ENCODE measurements at regions not wholly inside any gene's neighbourhood (a gene's known extent, or its start where the extent isn't known, plus 50 kb on each side); places are given as distances from the start of the nearest gene placed in this dataset.

DNA sequence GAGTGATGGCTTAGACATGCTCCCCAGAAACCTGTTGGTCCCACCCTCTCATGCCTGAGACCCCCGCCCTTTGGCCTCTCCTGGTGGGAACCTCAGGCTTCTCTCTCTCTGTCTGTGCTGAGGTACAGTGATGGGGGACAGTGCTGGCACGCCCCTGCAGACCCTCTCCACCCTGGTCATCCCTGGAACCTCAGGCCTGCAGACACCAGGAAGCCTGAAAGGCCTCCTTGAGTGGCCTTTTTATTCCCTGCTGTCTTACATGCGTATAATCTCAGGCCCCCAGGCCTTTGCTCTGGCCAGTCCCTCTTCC is 78.5 kb upstream of the MAFB start:
- TF ChIP-seq, protein P1, sequence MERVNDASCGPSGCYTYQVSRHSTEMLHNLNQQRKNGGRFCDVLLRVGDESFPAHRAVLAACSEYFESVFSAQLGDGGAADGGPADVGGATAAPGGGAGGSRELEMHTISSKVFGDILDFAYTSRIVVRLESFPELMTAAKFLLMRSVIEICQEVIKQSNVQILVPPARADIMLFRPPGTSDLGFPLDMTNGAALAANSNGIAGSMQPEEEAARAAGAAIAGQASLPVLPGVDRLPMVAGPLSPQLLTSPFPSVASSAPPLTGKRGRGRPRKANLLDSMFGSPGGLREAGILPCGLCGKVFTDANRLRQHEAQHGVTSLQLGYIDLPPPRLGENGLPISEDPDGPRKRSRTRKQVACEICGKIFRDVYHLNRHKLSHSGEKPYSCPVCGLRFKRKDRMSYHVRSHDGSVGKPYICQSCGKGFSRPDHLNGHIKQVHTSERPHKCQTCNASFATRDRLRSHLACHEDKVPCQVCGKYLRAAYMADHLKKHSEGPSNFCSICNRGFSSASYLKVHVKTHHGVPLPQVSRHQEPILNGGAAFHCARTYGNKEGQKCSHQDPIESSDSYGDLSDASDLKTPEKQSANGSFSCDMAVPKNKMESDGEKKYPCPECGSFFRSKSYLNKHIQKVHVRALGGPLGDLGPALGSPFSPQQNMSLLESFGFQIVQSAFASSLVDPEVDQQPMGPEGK (CRISPR knock-in tag; IDR thresholded peaks at IDR 0.05; ENCODE audit: borderline replicate concordance): no peak
- TF ChIP-seq ZNF565 (CRISPR knock-in tag; conservative IDR thresholded peaks at IDR 0.05; ENCODE audit: low read depth) (no peak), ZNF70 (CRISPR knock-in tag; IDR thresholded peaks at IDR 0.05) (no peak), TOX (CRISPR knock-in tag; IDR thresholded peaks at IDR 0.05; ENCODE audit: borderline replicate concordance) (no peak), GLIS3 (CRISPR knock-in tag; IDR thresholded peaks at IDR 0.05) (no peak), ZNF8 (CRISPR knock-in tag; IDR thresholded peaks at IDR 0.05) (no peak), CSDC2 (CRISPR knock-in tag; IDR thresholded peaks at IDR 0.05) (no peak), ZFP30 (CRISPR knock-in tag; IDR thresholded peaks at IDR 0.05) (no peak), ISL1 (CRISPR knock-in tag; IDR thresholded peaks at IDR 0.05) (no peak), TCF4 (CRISPR knock-in tag; IDR thresholded peaks at IDR 0.05; ENCODE audit: borderline replicate concordance) (no peak), OSR1 (CRISPR knock-in tag; IDR thresholded peaks at IDR 0.05) (no peak)
- TF ChIP-seq, protein P2, sequence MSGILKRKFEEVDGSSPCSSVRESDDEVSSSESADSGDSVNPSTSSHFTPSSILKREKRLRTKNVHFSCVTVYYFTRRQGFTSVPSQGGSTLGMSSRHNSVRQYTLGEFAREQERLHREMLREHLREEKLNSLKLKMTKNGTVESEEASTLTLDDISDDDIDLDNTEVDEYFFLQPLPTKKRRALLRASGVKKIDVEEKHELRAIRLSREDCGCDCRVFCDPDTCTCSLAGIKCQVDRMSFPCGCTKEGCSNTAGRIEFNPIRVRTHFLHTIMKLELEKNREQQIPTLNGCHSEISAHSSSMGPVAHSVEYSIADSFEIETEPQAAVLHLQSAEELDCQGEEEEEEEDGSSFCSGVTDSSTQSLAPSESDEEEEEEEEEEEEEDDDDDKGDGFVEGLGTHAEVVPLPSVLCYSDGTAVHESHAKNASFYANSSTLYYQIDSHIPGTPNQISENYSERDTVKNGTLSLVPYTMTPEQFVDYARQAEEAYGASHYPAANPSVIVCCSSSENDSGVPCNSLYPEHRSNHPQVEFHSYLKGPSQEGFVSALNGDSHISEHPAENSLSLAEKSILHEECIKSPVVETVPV (CRISPR knock-in tag; IDR thresholded peaks at IDR 0.05): no peak
- no peak for ATAC-seq

DNA sequence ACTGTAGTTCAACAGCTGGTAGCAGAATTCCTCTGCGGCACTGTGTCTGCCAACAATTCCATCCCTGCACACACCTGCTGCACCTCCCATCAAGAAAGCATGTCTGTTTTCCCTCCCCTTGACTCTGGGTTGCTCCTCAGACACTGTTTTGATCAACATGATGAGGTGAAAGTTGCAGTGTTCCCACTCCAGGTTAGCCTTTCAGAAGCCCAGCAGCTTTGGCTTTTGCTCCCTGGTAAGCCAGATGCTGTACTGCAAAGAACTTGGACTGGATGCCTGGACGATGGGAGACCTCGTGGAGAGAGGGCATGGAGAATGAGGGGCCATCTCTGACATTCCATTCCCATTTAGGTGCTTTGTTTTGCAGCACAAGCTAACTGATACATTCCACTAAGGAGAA is 79.1 kb upstream of the MAFB start:
- TF ChIP-seq, protein P3, sequence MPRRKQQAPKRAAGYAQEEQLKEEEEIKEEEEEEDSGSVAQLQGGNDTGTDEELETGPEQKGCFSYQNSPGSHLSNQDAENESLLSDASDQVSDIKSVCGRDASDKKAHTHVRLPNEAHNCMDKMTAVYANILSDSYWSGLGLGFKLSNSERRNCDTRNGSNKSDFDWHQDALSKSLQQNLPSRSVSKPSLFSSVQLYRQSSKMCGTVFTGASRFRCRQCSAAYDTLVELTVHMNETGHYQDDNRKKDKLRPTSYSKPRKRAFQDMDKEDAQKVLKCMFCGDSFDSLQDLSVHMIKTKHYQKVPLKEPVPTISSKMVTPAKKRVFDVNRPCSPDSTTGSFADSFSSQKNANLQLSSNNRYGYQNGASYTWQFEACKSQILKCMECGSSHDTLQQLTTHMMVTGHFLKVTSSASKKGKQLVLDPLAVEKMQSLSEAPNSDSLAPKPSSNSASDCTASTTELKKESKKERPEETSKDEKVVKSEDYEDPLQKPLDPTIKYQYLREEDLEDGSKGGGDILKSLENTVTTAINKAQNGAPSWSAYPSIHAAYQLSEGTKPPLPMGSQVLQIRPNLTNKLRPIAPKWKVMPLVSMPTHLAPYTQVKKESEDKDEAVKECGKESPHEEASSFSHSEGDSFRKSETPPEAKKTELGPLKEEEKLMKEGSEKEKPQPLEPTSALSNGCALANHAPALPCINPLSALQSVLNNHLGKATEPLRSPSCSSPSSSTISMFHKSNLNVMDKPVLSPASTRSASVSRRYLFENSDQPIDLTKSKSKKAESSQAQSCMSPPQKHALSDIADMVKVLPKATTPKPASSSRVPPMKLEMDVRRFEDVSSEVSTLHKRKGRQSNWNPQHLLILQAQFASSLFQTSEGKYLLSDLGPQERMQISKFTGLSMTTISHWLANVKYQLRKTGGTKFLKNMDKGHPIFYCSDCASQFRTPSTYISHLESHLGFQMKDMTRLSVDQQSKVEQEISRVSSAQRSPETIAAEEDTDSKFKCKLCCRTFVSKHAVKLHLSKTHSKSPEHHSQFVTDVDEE (CRISPR knock-in tag; IDR thresholded peaks at IDR 0.05): no peak
- no peak for TF ChIP-seq OSR1 (CRISPR knock-in tag; IDR thresholded peaks at IDR 0.05)
- TF ChIP-seq, protein P2 (CRISPR knock-in tag; IDR thresholded peaks at IDR 0.05): no peak
- TF ChIP-seq ZNF8 (CRISPR knock-in tag; IDR thresholded peaks at IDR 0.05): no peak

DNA sequence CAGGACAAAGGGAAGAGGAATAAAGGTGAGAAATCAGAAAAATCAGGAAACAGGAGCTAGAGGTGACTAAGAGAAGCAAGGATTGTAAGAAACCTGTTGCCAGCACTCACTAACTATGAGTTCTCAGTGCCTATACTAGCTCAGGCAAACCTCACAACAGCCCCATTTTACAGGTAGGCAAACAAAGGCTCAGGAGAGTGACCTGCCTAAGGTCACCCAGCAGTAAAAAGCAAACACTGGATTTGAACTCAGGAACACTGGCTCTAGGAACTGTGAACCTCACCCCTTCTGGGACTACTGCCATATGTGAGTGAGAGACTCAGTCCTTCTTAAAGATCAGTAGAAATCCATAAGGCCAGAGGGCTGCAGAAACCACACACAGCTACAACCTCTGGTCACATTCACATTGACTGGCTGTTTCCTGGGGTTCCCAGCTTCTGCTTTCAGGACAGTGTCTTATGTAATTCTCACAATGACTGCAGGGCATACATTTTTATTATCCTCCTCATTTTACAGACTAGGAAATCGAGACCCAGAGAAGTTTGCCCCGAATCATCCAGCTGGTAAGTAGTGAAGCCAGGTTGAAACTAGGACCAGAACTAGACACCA is 80.7 kb upstream of the MAFB start:
- no peak for TF ChIP-seq SNAI2 (CRISPR knock-in tag; IDR thresholded peaks at IDR 0.05)
- no peak for TF ChIP-seq ESRRG (CRISPR knock-in tag; IDR thresholded peaks at IDR 0.05)
- TF ChIP-seq ZNF8 (CRISPR knock-in tag; IDR thresholded peaks at IDR 0.05): no peak
- no peak for TF ChIP-seq OSR1 (CRISPR knock-in tag; IDR thresholded peaks at IDR 0.05)
- TF ChIP-seq, protein P1 (CRISPR knock-in tag; IDR thresholded peaks at IDR 0.05; ENCODE audit: borderline replicate concordance): no peak
- TF ChIP-seq RARB (CRISPR knock-in tag; IDR thresholded peaks at IDR 0.05): no peak
- no peak for TF ChIP-seq GLIS3 (CRISPR knock-in tag; IDR thresholded peaks at IDR 0.05)
- no peak for ATAC-seq

More for the DNA sequence above, 79.1 kb upstream of the MAFB start:
- ATAC-seq: no peak

DNA sequence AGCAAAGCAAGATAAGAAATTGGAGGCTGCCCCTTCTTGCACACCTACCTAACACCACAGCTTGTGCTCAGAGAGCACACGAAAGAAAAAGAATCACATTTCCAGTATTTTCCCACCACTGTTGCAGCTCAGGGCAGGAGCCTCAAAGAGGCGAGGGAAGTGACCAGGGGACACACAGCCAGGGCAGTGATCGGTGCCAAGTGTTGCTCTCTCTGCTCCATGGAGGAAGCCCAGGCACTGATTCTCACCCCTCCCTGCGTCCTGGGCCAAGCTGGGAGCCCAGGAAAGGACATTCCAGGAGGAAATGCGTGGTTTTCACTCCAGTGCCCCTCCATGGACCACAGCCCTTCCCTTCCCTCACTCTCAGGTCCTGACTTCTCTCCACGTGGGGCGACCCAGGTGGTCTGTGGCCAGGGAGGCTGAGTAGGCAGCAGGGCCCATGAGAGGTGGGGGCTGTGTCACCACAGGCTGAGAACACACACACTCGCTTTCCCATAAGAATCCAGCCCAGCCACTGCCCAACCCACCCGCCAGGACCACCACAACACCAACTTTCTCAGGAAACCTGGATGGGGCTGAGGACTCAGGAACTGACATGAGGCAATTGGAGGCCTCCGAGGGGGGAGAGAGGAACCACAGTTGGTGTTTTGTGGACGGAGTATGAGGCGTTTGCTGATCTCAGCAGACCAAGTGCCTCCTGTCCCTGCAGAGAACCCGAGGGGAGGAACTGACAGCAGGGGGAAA is 81.7 kb upstream of the MAFB start:
- no peak for ATAC-seq
- TF ChIP-seq, protein P2 (CRISPR knock-in tag; IDR thresholded peaks at IDR 0.05): no peak
- TF ChIP-seq OSR1 (CRISPR knock-in tag; IDR thresholded peaks at IDR 0.05): no peak
- TF ChIP-seq ZC3H10 (CRISPR knock-in tag; IDR thresholded peaks at IDR 0.05): no peak
- TF ChIP-seq ARNTL (CRISPR knock-in tag; IDR thresholded peaks at IDR 0.05; ENCODE audit: borderline replicate concordance, low read depth): no peak
- TF ChIP-seq, protein P4, sequence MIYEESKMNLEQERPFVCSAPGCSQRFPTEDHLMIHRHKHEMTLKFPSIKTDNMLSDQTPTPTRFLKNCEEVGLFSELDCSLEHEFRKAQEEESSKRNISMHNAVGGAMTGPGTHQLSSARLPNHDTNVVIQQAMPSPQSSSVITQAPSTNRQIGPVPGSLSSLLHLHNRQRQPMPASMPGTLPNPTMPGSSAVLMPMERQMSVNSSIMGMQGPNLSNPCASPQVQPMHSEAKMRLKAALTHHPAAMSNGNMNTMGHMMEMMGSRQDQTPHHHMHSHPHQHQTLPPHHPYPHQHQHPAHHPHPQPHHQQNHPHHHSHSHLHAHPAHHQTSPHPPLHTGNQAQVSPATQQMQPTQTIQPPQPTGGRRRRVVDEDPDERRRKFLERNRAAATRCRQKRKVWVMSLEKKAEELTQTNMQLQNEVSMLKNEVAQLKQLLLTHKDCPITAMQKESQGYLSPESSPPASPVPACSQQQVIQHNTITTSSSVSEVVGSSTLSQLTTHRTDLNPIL (CRISPR knock-in tag; IDR thresholded peaks at IDR 0.05; ENCODE audit: low read depth): no peak
- no peak for TF ChIP-seq ISL1 (CRISPR knock-in tag; IDR thresholded peaks at IDR 0.05)
- TF ChIP-seq ZFP3 (CRISPR knock-in tag; IDR thresholded peaks at IDR 0.05): no peak
- TF ChIP-seq ZNF8 (CRISPR knock-in tag; IDR thresholded peaks at IDR 0.05): no peak
